ENCODE measurements at regions not wholly inside any gene's neighbourhood (a gene's known extent, or its start where the extent isn't known, plus 50 kb on each side); places are given as distances from the start of the nearest gene placed in this dataset.

GRCh38 chr4:153034681-153035080 is 98.6 kb downstream of the FHDC1 start:
- Histone ChIP-seq H3K9me3 (ENCODE audit: control insufficient read depth, low read depth, low read length) (no peaks in the 10 kb centered on the region), H3K27me3 (ENCODE audit: control insufficient read depth, insufficient read depth, low read length) (no peaks in the 10 kb centered on the region)

DNA sequence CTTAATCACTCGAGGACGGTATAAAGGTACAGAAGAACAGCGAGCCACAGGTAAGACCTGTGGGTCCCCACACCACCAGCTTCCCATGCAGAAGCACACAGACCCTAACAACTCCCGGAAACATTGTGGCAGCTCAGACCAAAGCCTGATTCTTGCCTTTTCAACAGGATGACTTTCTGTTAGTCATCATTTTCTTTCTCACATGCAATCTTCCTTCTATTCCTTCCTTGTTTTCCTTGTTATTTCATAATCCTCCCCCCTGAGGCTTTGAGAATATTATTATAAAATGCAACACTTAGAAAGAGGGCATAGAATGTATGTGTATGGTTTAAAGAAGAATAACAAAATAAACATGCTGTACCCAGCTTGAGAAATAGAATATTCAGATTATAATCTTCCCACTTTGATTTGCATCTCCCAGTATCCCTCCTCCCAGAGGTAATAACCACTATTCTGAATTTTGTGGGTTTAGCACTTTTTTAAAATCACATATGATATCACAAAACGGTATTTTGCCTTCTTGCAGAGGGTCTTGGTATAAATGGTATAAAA is 100.9 kb downstream of the FHDC1 start:
- Histone ChIP-seq H3K9ac (ENCODE audit: low read length) (no peak overlapping the region), H3K36me3 (ENCODE audit: control insufficient read depth, low read depth, low read length) (no peaks in the 10 kb centered on the region)

More at GRCh38 chr4:153034681-153035080, 98.6 kb downstream of the FHDC1 start:
- Histone ChIP-seq H3K36me3 (ENCODE audit: control insufficient read depth, low read depth, low read length) (no peaks in the 10 kb centered on the region), H3K9ac (ENCODE audit: low read length) (no peak overlapping the region), H3K4me3 (ENCODE audit: low read length) (no peak overlapping the region), H3K27ac (ENCODE audit: low read length) (no peak overlapping the region), H3K4me1 (ENCODE audit: control insufficient read depth, low read depth, low read length) (peaks cover 9% of the 10 kb centered on the region)

GRCh38 chr4:153038623-153039311 is 102.6 kb downstream of the FHDC1 start:
- H3K27me3 ChIP-seq (ENCODE audit: control insufficient read depth, insufficient read depth, low read length), result no peaks in the 10 kb centered on the region
- H3K9ac ChIP-seq (ENCODE audit: low read length), result no peak overlapping the region
- H3K4me1 ChIP-seq (ENCODE audit: control insufficient read depth, low read depth, low read length), result peaks cover 9% of the 10 kb centered on the region
- no peak overlapping the region for H3K4me3 ChIP-seq (ENCODE audit: low read length)
- no peaks in the 10 kb centered on the region for H3K9me3 ChIP-seq (ENCODE audit: control insufficient read depth, low read depth, low read length)
- H3K27ac ChIP-seq (ENCODE audit: low read length), result no peak overlapping the region
- H3K36me3 ChIP-seq (ENCODE audit: control insufficient read depth, low read depth, low read length), result no peaks in the 10 kb centered on the region

More for the DNA sequence above, 100.9 kb downstream of the FHDC1 start:
- Histone ChIP-seq H3K27me3 (ENCODE audit: control insufficient read depth, insufficient read depth, low read length) (no peaks in the 10 kb centered on the region), H3K9me3 (ENCODE audit: control insufficient read depth, low read depth, low read length) (no peaks in the 10 kb centered on the region), H3K4me3 (ENCODE audit: low read length) (no peak overlapping the region), H3K4me1 (ENCODE audit: control insufficient read depth, low read depth, low read length) (peaks cover 9% of the 10 kb centered on the region), H3K27ac (ENCODE audit: low read length) (no peak overlapping the region)

DNA sequence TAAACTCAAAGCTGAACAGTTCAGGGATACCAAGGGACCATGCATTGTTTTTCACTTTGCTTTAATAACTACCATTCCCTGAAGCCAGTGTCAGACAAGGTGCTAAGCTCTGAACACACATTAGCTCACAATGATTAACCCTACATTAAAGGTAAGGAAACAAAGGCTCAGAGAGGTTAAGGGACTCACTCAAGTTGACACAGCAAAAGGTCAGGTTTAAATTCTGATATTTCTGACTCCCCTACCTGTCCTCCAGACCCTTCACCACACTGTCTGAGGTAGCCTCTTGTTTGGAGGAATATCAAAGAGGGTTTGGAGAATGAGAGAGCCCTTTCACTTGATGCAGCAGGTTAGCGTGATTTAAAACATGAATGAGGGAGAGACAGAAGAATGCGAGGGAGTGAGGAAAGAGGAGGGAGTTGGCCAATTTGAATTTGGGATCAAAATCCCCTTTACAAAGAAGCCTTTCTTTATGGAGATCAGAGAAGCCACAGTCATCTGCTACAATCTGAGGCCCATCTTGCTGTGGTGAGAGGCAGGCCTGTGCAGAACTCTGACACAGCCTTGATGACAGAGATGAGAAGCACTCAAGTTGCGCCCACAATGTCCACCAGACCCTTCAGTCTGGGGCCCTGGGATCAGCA is 103.5 kb downstream of the FHDC1 start:
- no peak overlapping the region for H3K4me3 ChIP-seq (ENCODE audit: low read length)
- H3K9ac ChIP-seq (ENCODE audit: low read length), result no peak overlapping the region
- H3K27me3 ChIP-seq (ENCODE audit: control insufficient read depth, insufficient read depth, low read length), result no peaks in the 10 kb centered on the region
- H3K9me3 ChIP-seq (ENCODE audit: control insufficient read depth, low read depth, low read length), result no peaks in the 10 kb centered on the region
- H3K4me1 ChIP-seq (ENCODE audit: control insufficient read depth, low read depth, low read length), result peaks cover 9% of the 10 kb centered on the region
- H3K27ac ChIP-seq (ENCODE audit: low read length), result no peak overlapping the region
- no peaks in the 10 kb centered on the region for H3K36me3 ChIP-seq (ENCODE audit: control insufficient read depth, low read depth, low read length)

DNA sequence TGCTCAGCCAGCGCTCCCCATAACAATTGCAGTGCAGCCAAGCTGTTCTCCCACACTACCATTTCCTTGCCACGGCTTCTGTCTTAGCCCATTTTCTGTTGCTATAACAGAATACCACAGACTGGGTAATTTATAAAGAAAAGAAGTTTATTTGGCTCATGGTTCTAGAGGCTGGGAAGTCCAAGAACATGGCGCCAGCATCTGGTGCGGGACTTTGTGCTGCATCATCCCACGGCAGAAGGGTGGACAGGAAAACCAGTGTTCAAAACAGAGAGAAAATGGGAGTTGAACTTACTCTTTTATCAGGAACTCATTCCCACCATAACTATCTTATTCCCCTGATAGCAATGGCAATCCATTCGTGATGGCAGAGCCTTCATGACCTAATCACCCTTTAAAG is 104.6 kb downstream of the FHDC1 start:
- Histone ChIP-seq H3K4me1 (ENCODE audit: control insufficient read depth, low read depth, low read length) (peaks cover 9% of the 10 kb centered on the region), H3K9me3 (ENCODE audit: control insufficient read depth, low read depth, low read length) (no peaks in the 10 kb centered on the region), H3K36me3 (ENCODE audit: control insufficient read depth, low read depth, low read length) (no peaks in the 10 kb centered on the region), H3K27me3 (ENCODE audit: control insufficient read depth, insufficient read depth, low read length) (no peaks in the 10 kb centered on the region), H3K9ac (ENCODE audit: low read length) (no peak overlapping the region), H3K27ac (ENCODE audit: low read length) (no peak overlapping the region), H3K4me3 (ENCODE audit: low read length) (no peak overlapping the region)

- no peak overlapping the region for H3K4me3 ChIP-seq (ENCODE audit: low read length)
- H3K27me3 ChIP-seq (ENCODE audit: control insufficient read depth, insufficient read depth, low read length), result no peaks in the 10 kb centered on the region
- H3K36me3 ChIP-seq (ENCODE audit: control insufficient read depth, low read depth, low read length), result no peaks in the 10 kb centered on the region
- H3K27ac ChIP-seq (ENCODE audit: low read length), result no peak overlapping the region
- no peak overlapping the region for H3K9ac ChIP-seq (ENCODE audit: low read length)
- H3K9me3 ChIP-seq (ENCODE audit: control insufficient read depth, low read depth, low read length), result no peaks in the 10 kb centered on the region
- peaks cover 3% of the 10 kb centered on the region for H3K4me1 ChIP-seq (ENCODE audit: control insufficient read depth, low read depth, low read length)
Observed at GRCh38 chr4:153044036-153044435, 107.9 kb downstream of the FHDC1 start.

DNA sequence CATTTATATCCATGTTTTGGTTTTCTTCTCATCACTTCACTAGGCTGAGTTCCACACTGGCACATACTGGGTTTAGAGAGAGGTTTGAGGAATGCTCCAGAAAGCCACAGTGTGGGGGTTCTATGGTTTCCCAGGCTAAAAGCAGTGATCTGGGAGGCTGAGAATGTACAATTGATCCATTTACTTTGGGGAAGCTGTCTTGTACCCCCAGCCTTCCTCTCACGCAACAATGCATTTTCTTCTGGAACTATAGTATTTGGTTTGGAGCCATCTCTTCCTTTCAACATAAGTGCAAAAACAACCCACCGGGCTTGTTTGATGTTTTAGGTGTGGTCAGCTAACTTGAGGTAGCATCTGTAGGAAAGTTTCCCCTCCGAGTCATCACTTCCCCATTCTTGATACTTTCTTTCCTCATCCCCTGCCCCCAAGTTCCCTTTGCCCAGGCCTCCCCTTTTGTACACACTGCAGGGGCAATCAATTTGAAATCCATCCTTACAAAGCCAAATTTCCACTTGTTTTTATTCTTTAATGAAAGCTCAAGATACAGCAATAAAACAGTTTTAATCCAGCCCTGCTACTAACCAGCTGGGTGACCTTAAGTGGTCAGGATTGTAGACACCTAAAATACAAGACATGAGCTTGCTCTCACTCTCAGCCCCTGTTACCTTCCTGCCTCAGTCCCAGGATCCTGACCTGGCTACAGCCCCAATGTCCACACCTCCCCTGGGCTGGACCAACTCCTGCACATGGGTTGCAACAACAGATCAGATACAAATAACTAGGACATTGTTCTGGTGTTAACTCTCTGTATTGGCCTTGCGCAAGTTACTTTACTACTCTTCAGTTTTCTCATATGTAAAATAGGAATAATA is 109.2 kb downstream of the FHDC1 start:
- H3K36me3 ChIP-seq (ENCODE audit: control insufficient read depth, low read depth, low read length), result no peaks in the 10 kb centered on the region
- H3K9ac ChIP-seq (ENCODE audit: low read length), result no peak overlapping the region
- no peaks in the 10 kb centered on the region for H3K4me1 ChIP-seq (ENCODE audit: control insufficient read depth, low read depth, low read length)
- no peaks in the 10 kb centered on the region for H3K9me3 ChIP-seq (ENCODE audit: control insufficient read depth, low read depth, low read length)
- H3K27ac ChIP-seq (ENCODE audit: low read length), result no peak overlapping the region
- H3K27me3 ChIP-seq (ENCODE audit: control insufficient read depth, insufficient read depth, low read length), result no peaks in the 10 kb centered on the region
- no peak overlapping the region for H3K4me3 ChIP-seq (ENCODE audit: low read length)

DNA sequence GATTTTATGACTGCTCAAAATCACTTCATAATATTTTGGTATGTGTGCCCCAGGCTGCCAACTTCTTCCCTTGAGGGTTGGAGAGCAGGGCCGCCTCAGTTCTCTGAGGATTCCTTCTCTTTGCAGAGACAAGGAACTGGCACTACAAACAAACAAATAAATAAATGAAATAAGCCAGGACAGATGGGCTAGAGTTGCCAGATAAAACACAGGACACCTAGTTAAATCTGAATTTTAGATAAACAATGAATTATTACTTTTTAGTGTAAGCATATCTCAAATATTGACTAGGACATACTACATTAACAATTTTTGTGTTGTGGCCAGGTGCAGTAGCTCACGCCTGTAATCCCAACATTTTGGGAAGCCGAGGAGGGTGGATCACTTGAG is 122.5 kb downstream of the FHDC1 start:
- no peaks in the 10 kb centered on the region for H3K27me3 ChIP-seq (ENCODE audit: control insufficient read depth, insufficient read depth, low read length)
- H3K9me3 ChIP-seq (ENCODE audit: control insufficient read depth, low read depth, low read length), result no peaks in the 10 kb centered on the region
- H3K27ac ChIP-seq (ENCODE audit: low read length), result no peak overlapping the region
- H3K4me1 ChIP-seq (ENCODE audit: control insufficient read depth, low read depth, low read length), result no peaks in the 10 kb centered on the region
- H3K36me3 ChIP-seq (ENCODE audit: control insufficient read depth, low read depth, low read length), result no peaks in the 10 kb centered on the region
- H3K4me3 ChIP-seq (ENCODE audit: low read length), result no peak overlapping the region
- H3K9ac ChIP-seq (ENCODE audit: low read length), result no peak overlapping the region

GRCh38 chr4:153060196-153060595 is 124.1 kb downstream of the FHDC1 start:
- no peak overlapping the region for H3K4me3 ChIP-seq (ENCODE audit: low read length)
- H3K27ac ChIP-seq (ENCODE audit: low read length), result no peak overlapping the region
- H3K9me3 ChIP-seq (ENCODE audit: control insufficient read depth, low read depth, low read length), result no peaks in the 10 kb centered on the region
- H3K36me3 ChIP-seq (ENCODE audit: control insufficient read depth, low read depth, low read length), result no peaks in the 10 kb centered on the region
- no peaks in the 10 kb centered on the region for H3K27me3 ChIP-seq (ENCODE audit: control insufficient read depth, insufficient read depth, low read length)
- no peaks in the 10 kb centered on the region for H3K4me1 ChIP-seq (ENCODE audit: control insufficient read depth, low read depth, low read length)
- no peak overlapping the region for H3K9ac ChIP-seq (ENCODE audit: low read length)

GRCh38 chr4:153061971-153062370 is 125.8 kb downstream of the FHDC1 start:
- Histone ChIP-seq H3K27ac (ENCODE audit: low read length) (no peak overlapping the region), H3K9me3 (ENCODE audit: control insufficient read depth, low read depth, low read length) (no peaks in the 10 kb centered on the region), H3K9ac (ENCODE audit: low read length) (no peak overlapping the region), H3K4me3 (ENCODE audit: low read length) (no peak overlapping the region), H3K27me3 (ENCODE audit: control insufficient read depth, insufficient read depth, low read length) (no peaks in the 10 kb centered on the region), H3K36me3 (ENCODE audit: control insufficient read depth, low read depth, low read length) (no peaks in the 10 kb centered on the region), H3K4me1 (ENCODE audit: control insufficient read depth, low read depth, low read length) (no peaks in the 10 kb centered on the region)

GRCh38 chr4:153062652-153063168 is 126.6 kb downstream of the FHDC1 start:
- Histone ChIP-seq H3K27me3 (ENCODE audit: control insufficient read depth, insufficient read depth, low read length) (no peaks in the 10 kb centered on the region), H3K4me3 (ENCODE audit: low read length) (no peak overlapping the region), H3K9ac (ENCODE audit: low read length) (no peak overlapping the region), H3K27ac (ENCODE audit: low read length) (no peak overlapping the region), H3K36me3 (ENCODE audit: control insufficient read depth, low read depth, low read length) (no peaks in the 10 kb centered on the region), H3K4me1 (ENCODE audit: control insufficient read depth, low read depth, low read length) (peaks cover 4% of the 10 kb centered on the region), H3K9me3 (ENCODE audit: control insufficient read depth, low read depth, low read length) (no peaks in the 10 kb centered on the region)

Data from iPS-18a (cell line).